ENCODE measurements at regions not wholly inside any gene's neighbourhood (a gene's known extent, or its start where the extent isn't known, plus 50 kb on each side); places are given as distances from the start of the nearest gene placed in this dataset.
A peak's percentile ranks its signal among the peaks of the same experiment; 100 is the strongest.
"Not testable (repeated sequence)": the region's sequence is repeated elsewhere in the genome, so short reads cannot be mapped to it uniquely, and the experiment has no call there.

GRCh38 chr4:116275006-116275405 is 810.4 kb downstream of the TRAM1L1 start:
- DNase-seq: no peak

- DNase-seq: no peak
Observed at GRCh38 chr4:116272336-116272735, 813.0 kb downstream of the TRAM1L1 start.

- not testable (repeated sequence) for DNase-seq
Observed at GRCh38 chr4:116260931-116261330, 824.4 kb downstream of the TRAM1L1 start.

DNA sequence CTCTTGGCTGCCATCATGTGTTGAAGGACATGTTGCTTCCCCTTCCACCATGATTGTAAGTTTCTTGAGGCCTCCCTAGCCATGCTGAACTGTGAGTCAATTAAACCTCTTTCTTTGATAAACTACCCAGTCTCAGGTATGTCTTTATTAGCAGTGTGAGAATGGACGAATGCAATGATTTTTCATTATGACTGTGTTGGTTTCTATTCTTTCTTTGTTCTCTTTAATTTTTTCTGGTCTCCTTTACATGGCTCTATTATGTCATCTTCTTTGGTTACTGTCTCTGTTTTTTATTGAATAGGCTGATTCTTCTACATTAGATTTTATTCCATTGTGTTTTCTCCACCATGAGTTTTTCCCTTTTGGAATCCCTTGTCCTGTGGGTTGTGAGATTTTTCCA is 840.6 kb downstream of the TRAM1L1 start:
- DNase-seq: no peak

GRCh38 chr4:116243431-116243830 is 841.9 kb downstream of the TRAM1L1 start:
- no peak for DNase-seq

DNA sequence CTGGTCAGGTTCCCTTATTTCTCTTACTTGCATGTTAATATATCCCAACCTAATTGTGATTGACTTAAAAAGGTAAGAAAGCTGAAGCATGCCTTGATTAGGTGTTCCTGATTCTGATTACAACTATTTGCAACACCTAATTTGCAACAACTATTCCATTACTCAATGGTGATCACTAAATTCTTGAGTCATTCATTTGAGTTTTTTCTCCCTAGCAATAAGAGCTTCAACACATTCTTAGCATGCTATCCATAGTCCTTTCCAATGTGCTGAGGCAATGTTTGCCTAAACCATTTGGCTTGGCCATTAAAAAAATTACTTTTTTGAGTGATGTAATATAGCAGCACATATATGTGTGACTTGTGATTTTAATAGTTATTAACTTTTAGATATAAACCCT is 851.4 kb downstream of the TRAM1L1 start:
- DNase-seq: no peak

DNA sequence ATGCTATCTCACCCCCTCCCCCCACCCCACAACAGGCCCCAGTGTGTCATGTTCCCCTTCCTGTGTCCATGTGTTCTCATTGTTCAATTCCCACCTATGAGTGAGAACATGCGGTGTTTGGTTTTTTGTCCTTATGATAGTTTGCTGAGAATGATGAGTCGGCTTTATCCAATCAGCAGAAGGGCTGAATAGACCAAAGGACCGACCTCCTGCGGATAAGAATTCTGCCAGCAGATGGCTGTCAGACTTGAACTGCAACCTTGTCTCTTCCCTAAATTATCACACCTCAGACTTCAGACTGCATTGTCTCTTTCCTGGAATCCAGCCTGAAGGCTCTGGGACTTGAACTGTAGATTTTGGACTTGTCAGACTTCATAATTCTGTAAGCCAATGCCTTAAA is 853.4 kb downstream of the TRAM1L1 start:
- not testable (repeated sequence) for DNase-seq

DNA sequence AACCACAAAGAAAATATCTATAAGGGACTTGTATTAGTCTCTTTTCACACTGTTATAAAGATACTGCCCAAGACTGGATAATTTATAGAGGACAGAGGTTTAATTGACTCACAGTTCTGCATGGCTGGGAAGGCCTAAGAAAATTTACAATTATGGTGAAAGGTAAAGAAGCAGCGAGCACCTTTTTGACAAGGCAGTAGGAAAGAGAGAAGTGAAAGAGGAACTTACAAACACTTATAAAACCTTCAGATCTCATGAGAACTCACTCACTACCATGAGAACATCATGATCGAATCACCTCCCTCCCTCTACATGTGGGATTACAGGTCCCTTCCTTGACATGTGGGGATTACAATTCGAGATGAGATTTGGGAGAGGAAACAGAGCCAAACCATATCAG is 856.0 kb downstream of the TRAM1L1 start:
- no peak for DNase-seq

- no peak for DNase-seq
Observed at GRCh38 chr4:116223040-116223732, 862.2 kb downstream of the TRAM1L1 start.

DNA sequence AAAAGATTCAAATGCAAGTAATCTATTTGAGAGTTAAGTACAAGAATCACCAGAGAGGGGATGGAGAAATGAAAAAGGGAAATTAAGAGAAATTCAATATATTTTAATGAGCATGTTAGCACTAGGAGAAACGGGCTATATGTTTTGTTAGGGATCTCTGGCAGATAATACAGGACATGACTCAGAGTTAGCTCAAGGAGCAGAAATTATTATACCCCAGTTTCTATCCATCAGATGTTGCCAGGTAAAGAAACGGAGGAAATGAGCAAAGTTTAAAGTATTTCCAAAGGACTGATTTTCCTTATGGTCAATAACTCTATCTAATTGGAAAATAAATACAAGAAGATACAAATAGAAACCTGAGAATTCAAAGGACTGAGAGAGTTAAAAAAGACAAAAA is 867.6 kb downstream of the TRAM1L1 start:
- DNase-seq: no peak

DNA sequence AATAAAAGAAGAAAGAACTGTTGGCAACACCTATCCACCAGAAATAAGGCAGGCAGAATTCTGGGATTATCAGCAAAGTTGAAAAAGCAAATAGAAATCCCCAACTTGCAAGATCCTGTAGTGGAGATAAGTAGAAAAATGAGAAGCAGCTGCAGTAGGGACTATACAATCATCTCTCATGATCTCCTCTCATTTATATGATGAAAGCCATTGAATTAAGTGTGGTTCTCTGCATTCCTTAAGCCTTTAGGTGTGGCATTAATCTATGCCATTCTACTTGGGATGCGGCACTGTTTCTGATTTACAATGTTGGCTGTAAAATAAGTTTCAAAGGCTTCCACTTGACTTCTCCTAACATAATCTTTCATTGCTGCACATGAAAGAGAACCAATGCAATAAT is 869.8 kb downstream of the TRAM1L1 start:
- no peak for DNase-seq

GRCh38 chr4:116202524-116202923 is 882.9 kb downstream of the TRAM1L1 start:
- DNase-seq: no peak

- no peak for DNase-seq
Observed at GRCh38 chr4:116197317-116197809, 888.0 kb downstream of the TRAM1L1 start.

- DNase-seq: no peak
Observed at GRCh38 chr4:116183241-116183640, 902.1 kb downstream of the TRAM1L1 start.

DNA sequence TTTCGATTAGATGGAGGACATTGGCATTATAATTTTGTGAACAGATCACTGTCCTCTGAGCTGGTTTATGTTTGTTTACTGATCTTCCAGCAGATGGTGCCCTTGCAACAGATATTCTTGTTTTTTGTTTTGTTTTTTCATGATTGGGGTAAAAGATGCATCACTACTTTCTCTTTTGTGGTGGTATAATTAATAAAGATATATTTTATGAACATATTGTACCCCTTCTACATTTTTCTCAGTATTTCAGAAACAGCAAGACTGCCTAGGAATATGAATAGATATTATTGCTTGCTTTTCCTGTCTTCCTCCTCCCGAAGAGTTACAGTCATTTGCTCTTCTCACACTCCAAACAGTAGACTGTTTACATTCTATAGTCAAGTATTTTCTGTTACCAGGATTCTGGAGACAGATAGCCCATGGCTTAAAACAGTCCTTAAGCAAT is 905.2 kb downstream of the TRAM1L1 start:
- peak; percentile 21 for DNase-seq

- not testable (repeated sequence) for DNase-seq
Observed at GRCh38 chr4:116151371-116151770, 934.0 kb downstream of the TRAM1L1 start.

DNA sequence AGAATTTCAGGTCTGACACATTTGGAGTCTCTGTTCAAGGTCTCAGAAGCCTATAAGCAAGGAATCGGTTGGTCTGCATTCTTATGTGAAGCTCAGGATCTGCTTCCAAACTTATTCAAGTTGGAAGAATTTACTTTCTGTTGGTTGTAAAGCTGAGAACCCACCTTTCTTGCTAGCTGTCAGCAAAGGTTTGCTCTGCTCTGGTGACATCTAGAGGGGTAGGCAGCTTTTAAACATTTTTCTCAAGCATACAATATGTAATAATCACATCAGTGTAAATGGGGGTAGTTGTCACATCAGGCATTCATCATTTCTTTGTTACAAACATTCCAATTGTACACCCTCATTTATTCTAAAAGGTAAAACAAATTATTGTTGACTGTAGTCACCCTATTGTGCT is 935.2 kb downstream of the TRAM1L1 start:
- no peak for DNase-seq

DNA sequence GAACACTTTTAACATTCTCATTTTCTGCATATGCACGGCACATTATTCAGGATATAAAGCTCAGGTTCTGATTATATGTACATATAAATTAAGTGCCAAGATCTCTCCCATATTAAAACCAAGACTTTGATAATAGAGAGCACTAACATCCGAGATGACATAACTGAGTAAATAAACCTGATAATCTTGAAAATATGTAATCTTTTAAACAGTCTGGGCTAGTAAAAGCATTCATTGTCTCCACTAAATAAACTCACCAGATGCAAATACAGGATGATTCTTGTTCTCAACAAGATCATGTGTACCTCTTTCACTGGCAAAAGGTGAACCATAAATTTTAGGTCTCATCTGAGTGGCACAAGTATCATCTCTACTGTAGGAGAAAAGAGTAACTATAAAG is 942.2 kb downstream of the TRAM1L1 start:
- DNase-seq: peak; percentile 24

DNA sequence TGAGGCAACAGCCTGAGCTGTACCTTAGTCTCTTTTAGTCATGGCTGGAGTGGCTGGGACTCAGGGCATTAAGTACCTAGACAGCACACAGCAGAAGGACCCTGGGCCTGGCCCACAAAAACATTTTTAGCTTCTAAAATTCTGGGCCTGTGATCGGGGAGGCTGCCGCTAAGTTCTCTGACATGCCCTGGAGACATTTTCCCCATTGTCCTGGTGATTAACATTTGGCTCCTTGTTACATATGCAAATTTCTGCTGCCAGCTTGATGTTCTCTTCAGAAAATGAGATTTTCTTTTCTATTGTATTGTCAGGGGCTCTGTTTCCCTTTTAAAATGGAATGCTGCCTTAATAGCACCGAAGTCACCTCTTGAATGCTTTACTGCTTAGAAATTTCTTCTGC is 952.4 kb downstream of the TRAM1L1 start:
- no peak for DNase-seq

- DNase-seq: no peak
Observed at GRCh38 chr4:116126794-116127193, 958.6 kb downstream of the TRAM1L1 start.

DNA sequence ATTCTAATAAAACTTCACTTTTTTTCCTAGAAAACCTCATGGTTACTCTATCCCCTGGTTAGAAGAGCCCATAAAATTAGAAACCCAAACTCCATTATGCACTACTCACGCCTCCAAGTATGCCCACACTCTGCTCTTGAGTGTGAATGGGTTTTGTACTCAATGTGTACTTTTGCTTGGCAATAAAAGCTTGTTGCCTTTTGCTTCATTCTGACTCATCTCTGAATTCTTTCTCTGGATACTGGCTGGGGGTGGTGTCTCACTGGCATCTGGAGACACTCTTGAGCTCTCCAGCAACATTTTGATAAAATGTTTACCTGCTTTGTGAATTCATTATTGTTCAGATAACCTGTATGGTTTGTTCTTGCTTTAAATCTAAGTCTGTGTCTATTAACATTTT is 963.3 kb downstream of the TRAM1L1 start:
- DNase-seq: no peak

GRCh38 chr4:116118221-116118620 is 967.2 kb downstream of the TRAM1L1 start:
- no peak for DNase-seq

DNA sequence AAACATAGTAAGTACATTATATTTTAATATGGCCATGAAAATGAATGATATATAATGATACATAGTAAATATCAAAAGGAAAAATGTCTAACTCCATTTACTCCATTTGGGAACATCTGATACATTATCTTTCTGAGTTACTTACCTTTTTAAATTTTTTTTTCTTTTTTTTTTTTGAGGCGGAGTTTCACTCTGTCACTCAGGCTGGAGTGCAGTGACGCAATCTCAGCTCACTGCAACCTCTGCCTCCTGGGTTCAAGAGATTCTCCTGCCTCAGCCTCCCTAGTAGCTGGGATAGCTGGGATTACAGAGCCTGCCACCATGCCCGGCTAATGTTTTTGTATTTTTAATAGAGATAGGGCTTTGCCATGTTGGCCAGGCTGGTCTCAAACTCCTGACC is 972.5 kb downstream of the TRAM1L1 start:
- DNase-seq: not testable (repeated sequence)

DNA sequence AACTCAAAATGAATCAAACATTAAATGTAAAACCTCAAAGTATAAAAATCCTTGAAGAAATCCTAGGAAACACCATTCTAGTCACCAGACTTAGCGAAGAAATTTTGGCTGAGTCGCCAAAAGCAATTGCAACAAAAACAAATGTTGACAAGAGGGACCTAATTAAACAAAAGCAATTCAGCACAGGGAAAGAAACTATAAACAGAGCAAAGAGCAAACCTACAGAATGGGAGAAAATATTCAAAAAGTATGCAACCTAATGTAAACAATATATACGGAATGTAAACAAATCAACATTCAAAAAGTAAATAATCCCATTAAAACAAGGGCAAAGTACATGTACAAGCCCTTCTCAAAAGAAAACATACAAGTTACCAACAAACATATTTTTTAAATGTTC is 974.7 kb downstream of the TRAM1L1 start:
- DNase-seq: no peak

GRCh38 chr4:116108606-116109005 is 976.8 kb downstream of the TRAM1L1 start:
- DNase-seq: no peak

Data from NCI-H526 treated with DMSO at 0.1 percent for 48 hours (cell line).